GM12878 (cell line): ENCODE measurements at regions not wholly inside any gene's neighbourhood (a gene's known extent, or its start where the extent isn't known, plus 50 kb on each side); places are given as distances from the start of the nearest gene placed in this dataset.

Experiments
- BRCA1 ChIP-seq: IDR thresholded peaks from 2 replicates; pipeline ENCODE4 v1.6.1; 2011; ENCODE audit warnings: low read depth, low read length, improper control_type of control experiment
- CBX3 ChIP-seq: fragments of 200-600 bp; sonication (generic); IDR thresholded peaks from 2 replicates; pipeline ENCODE4 v1.6.1; 2016; ENCODE audit warnings: low read depth, borderline replicate concordance
- HCFC1 ChIP-seq: fragments of 150-350 bp; IDR thresholded peaks from 2 replicates; pipeline ENCODE4 v1.6.1; 2014; ENCODE audit warnings: low read length
- RB1 ChIP-seq: fragments of 450-650 bp; formaldehyde crosslinking; IDR thresholded peaks from 2 replicates; pipeline ENCODE4 v1.6.1; 2017; ENCODE audit warnings: mild to moderate bottlenecking, borderline replicate concordance
- ZSCAN29 ChIP-seq: fragments of 450-650 bp; IDR thresholded peaks from 2 replicates; pipeline ENCODE4 v1.6.1; 2017; ENCODE audit warnings: mild to moderate bottlenecking, moderate library complexity
- ZZZ3 ChIP-seq: IDR thresholded peaks from 2 replicates; pipeline ENCODE4 v1.6.1; 2011; ENCODE audit warnings: low read depth; ENCODE audit not compliant: control insufficient read depth, insufficient read length
- TF ChIP-seq, protein P1 (sequence below): fragments of 450-650 bp; IDR thresholded peaks from 2 replicates; pipeline ENCODE4 v1.6.1; 2017; ENCODE audit warnings: mild to moderate bottlenecking, low read depth, inconsistent platforms; ENCODE audit not compliant: poor library complexity, severe bottlenecking
- TF ChIP-seq, protein P2 (sequence below): fragments of 450-650 bp; IDR thresholded peaks from 2 replicates; pipeline ENCODE4 v1.6.1; 2017; ENCODE audit warnings: mild to moderate bottlenecking, moderate library complexity

DNA sequence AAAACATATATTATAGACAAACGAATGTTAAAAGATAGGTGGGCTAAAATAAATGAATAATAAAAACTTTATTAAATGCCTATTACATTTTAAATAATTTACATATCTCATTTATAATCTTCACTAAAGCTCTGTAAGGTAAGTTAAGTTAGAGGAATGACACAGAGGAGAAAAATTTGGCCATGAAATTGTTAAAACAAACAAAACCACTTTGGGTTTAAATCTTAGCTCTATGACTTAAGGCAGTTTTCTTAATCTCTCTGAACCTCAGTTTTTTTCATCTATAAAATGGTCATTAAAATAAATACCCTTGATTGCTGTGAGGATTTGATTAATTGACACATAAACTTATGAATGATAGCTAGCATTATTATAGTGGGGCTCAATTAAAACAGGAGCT lies 404.8 kb upstream of the ATP11B start (continued):
- TF ChIP-seq ZZZ3 (no peak), HCFC1 (no peak), CBX3 (no peak), BRCA1 (no peak), RB1 (no peak), ZSCAN29 (no peak)
- TF ChIP-seq, protein P1, sequence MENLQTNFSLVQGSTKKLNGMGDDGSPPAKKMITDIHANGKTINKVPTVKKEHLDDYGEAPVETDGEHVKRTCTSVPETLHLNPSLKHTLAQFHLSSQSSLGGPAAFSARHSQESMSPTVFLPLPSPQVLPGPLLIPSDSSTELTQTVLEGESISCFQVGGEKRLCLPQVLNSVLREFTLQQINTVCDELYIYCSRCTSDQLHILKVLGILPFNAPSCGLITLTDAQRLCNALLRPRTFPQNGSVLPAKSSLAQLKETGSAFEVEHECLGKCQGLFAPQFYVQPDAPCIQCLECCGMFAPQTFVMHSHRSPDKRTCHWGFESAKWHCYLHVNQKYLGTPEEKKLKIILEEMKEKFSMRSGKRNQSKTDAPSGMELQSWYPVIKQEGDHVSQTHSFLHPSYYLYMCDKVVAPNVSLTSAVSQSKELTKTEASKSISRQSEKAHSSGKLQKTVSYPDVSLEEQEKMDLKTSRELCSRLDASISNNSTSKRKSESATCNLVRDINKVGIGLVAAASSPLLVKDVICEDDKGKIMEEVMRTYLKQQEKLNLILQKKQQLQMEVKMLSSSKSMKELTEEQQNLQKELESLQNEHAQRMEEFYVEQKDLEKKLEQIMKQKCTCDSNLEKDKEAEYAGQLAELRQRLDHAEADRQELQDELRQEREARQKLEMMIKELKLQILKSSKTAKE: no peak
- TF ChIP-seq, protein P2, sequence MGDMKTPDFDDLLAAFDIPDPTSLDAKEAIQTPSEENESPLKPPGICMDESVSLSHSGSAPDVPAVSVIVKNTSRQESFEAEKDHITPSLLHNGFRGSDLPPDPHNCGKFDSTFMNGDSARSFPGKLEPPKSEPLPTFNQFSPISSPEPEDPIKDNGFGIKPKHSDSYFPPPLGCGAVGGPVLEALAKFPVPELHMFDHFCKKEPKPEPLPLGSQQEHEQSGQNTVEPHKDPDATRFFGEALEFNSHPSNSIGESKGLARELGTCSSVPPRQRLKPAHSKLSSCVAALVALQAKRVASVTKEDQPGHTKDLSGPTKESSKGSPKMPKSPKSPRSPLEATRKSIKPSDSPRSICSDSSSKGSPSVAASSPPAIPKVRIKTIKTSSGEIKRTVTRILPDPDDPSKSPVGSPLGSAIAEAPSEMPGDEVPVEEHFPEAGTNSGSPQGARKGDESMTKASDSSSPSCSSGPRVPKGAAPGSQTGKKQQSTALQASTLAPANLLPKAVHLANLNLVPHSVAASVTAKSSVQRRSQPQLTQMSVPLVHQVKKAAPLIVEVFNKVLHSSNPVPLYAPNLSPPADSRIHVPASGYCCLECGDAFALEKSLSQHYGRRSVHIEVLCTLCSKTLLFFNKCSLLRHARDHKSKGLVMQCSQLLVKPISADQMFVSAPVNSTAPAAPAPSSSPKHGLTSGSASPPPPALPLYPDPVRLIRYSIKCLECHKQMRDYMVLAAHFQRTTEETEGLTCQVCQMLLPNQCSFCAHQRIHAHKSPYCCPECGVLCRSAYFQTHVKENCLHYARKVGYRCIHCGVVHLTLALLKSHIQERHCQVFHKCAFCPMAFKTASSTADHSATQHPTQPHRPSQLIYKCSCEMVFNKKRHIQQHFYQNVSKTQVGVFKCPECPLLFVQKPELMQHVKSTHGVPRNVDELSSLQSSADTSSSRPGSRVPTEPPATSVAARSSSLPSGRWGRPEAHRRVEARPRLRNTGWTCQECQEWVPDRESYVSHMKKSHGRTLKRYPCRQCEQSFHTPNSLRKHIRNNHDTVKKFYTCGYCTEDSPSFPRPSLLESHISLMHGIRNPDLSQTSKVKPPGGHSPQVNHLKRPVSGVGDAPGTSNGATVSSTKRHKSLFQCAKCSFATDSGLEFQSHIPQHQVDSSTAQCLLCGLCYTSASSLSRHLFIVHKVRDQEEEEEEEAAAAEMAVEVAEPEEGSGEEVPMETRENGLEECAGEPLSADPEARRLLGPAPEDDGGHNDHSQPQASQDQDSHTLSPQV: no peak
- TF ChIP-seq, all 136 proteins: peak for 0
